ENCODE measurements at regions not wholly inside any gene's neighbourhood (a gene's known extent, or its start where the extent isn't known, plus 50 kb on each side); places are given as distances from the start of the nearest gene placed in this dataset.
A peak's percentile ranks its signal among the peaks of the same experiment; 100 is the strongest.

DNA sequence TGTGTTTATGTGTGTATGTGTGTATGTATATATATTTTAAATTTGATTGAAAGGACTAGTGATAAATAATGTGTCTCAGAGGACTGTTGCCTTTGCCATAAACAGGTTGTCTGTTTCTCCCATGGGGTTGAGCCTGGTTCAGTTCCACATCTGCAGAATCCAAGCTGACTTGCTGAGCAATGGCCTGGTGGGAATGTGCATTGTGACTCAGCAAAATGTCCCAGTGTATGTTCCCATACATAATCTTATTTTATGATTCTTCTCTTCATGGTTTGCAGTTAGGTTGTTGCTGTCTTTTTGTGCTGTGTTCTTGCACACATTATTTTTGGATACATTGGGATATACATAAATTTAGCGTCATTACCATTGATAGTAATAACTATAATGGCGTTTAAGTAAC, 115.6 kb upstream of the SLC24A3 start:
- Histone ChIP-seq H3K9me1 (ENCODE audit: control insufficient read depth, insufficient read depth, low read length) (no peaks in the 10 kb centered on the region), H3K4me3 (no peak overlapping the region), H2AFZ (ENCODE audit: low read depth, low read length) (no peak overlapping the region), H4K20me1 (replicated peaks; ENCODE audit: control insufficient read depth, insufficient read depth, low read length) (no peaks in the 10 kb centered on the region), H3K27me3 (ENCODE audit: control insufficient read depth in 2 of 2, insufficient read depth in 2 of 2, low read length in 2 of 2) (no peaks in the 10 kb centered on the region), H3K4me2 (ENCODE audit: insufficient read depth, low read length) (no peak overlapping the region), H3K9me3 (replicated peaks; ENCODE audit: control insufficient read depth, insufficient read depth, low read depth, low read length) (no peaks in the 10 kb centered on the region), H3K9ac (ENCODE audit: insufficient read depth in 1 of 2, low read depth in 2 of 2, low read length in 2 of 2) (no peak overlapping the region), H3K4me1 (replicated peaks in 1 of 2; ENCODE audit: control insufficient read depth in 2 of 2, insufficient read depth in 2 of 2, low read length in 2 of 2) (no peaks in the 10 kb centered on the region), H3K36me3 (ENCODE audit: control insufficient read depth, insufficient read depth, low read length) (no peaks in the 10 kb centered on the region), H3K79me2 (ENCODE audit: control insufficient read depth, insufficient read depth, low read length) (no peaks in the 10 kb centered on the region), H3K27ac (ENCODE audit: extremely low read depth, low read depth, low read length) (no peak overlapping the region)
- ChIA-PET POLR2A (no interaction called here), CTCF (ENCODE audit: low intra/inter-chr PET ratio) (no interaction called here)
- FAIRE-seq (no peak), DNase-seq (ENCODE audit: extremely low read depth in 1 of 4, low spot score in 3 of 4) (peak in 1 of 4 experiments; percentile 2), ATAC-seq (no peak)
- no TSS peak for BruUV-seq (replicated peaks)
- intact Hi-C loops (cut with micrococcal nuclease), result no loop called here
- no peak for TF ChIP-seq ZNF232 (CRISPR knock-in tag; IDR thresholded peaks at IDR 0.05)
- TF ChIP-seq NFE2 (IDR thresholded peaks at IDR 0.05; ENCODE audit: low read depth), result peak; percentile 74
- peak; percentile 83 for TF ChIP-seq MAFG (tag; conservative IDR thresholded peaks at IDR 0.05)
- peak; percentile 68 for TF ChIP-seq C11orf30 (IDR thresholded peaks at IDR 0.05; ENCODE audit: low read depth)
- peak; percentile 61 for TF ChIP-seq ZNF316 (IDR thresholded peaks at IDR 0.05)
- TF ChIP-seq NFE2L1 (tag; IDR thresholded peaks at IDR 0.05; ENCODE audit: borderline replicate concordance, low read depth), result peak; percentile 60
- peak; percentile 49; the same call in 1 of the 2 replicates for TF ChIP-seq MAFK (IDR thresholded peaks at IDR 0.05; ENCODE audit: low read length)
- peak; percentile 64; the same call in 1 of the 2 replicates for TF ChIP-seq MAFF (IDR thresholded peaks at IDR 0.05; ENCODE audit: low read length)
- TF ChIP-seq, protein P1, sequence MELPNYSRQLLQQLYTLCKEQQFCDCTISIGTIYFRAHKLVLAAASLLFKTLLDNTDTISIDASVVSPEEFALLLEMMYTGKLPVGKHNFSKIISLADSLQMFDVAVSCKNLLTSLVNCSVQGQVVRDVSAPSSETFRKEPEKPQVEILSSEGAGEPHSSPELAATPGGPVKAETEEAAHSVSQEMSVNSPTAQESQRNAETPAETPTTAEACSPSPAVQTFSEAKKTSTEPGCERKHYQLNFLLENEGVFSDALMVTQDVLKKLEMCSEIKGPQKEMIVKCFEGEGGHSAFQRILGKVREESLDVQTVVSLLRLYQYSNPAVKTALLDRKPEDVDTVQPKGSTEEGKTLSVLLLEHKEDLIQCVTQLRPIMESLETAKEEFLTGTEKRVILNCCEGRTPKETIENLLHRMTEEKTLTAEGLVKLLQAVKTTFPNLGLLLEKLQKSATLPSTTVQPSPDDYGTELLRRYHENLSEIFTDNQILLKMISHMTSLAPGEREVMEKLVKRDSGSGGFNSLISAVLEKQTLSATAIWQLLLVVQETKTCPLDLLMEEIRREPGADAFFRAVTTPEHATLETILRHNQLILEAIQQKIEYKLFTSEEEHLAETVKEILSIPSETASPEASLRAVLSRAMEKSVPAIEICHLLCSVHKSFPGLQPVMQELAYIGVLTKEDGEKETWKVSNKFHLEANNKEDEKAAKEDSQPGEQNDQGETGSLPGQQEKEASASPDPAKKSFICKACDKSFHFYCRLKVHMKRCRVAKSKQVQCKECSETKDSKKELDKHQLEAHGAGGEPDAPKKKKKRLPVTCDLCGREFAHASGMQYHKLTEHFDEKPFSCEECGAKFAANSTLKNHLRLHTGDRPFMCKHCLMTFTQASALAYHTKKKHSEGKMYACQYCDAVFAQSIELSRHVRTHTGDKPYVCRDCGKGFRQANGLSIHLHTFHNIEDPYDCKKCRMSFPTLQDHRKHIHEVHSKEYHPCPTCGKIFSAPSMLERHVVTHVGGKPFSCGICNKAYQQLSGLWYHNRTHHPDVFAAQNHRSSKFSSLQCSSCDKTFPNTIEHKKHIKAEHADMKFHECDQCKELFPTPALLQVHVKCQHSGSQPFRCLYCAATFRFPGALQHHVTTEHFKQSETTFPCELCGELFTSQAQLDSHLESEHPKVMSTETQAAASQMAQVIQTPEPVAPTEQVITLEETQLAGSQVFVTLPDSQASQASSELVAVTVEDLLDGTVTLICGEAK (IDR thresholded peaks at IDR 0.05), result no peak
- TF ChIP-seq, protein P1 (CRISPR knock-in tag; IDR thresholded peaks at IDR 0.05), result no peak
- in situ Hi-C loops (cut with MboI), result no loop called here
- 0% methylated on average over 2 of the region's 2 CpGs for WGBS (ENCODE audit: insufficient coverage, low coverage, missing lambda C conversion rate)
